ENCODE measurements at regions not wholly inside any gene's neighbourhood (a gene's known extent, or its start where the extent isn't known, plus 50 kb on each side); places are given as distances from the start of the nearest gene placed in this dataset.

GRCh38 chr16:77557385-77557784, 122.6 kb upstream of the ADAMTS18 start:
- CTCF ChIA-PET = no interaction called here
- POLR2A ChIA-PET = no interaction called here
- no peak for DNase-seq (ENCODE audit: extremely low spot score)
- no peak for TF ChIP-seq CTCF (IDR thresholded peaks at IDR 0.05; ENCODE audit: control extremely low read depth, extremely low read depth, low read depth, missing control alignments)

- POLR2A ChIA-PET = no interaction called here
- no peak for TF ChIP-seq CTCF (IDR thresholded peaks at IDR 0.05; ENCODE audit: control extremely low read depth, extremely low read depth, low read depth, missing control alignments)
- DNase-seq (ENCODE audit: extremely low spot score) = no peak
- CTCF ChIA-PET = interaction anchor here (0.9 kb wide), 1 partner anchor 15 kb away, joined by 3 read pairs; no protein-coding TSS in a partner anchor
Measured at GRCh38 chr16:77558786-77559185, 124.0 kb upstream of the ADAMTS18 start.

- CTCF ChIA-PET = no interaction called here
- POLR2A ChIA-PET = no interaction called here
- no peak for DNase-seq (ENCODE audit: extremely low spot score)
- TF ChIP-seq CTCF (IDR thresholded peaks at IDR 0.05; ENCODE audit: control extremely low read depth, extremely low read depth, low read depth, missing control alignments) = no peak
Measured at GRCh38 chr16:77562497-77562896, 127.7 kb upstream of the ADAMTS18 start.

GRCh38 chr16:77564791-77565390, 130.1 kb upstream of the ADAMTS18 start:
- ChIA-PET POLR2A (no interaction called here), CTCF (no interaction called here)
- TF ChIP-seq CTCF (IDR thresholded peaks at IDR 0.05; ENCODE audit: control extremely low read depth, extremely low read depth, low read depth, missing control alignments) = no peak
- DNase-seq (ENCODE audit: extremely low spot score) = no peak

- DNase-seq (ENCODE audit: extremely low spot score) = no peak
- ChIA-PET CTCF (interaction anchor here (1.6 to 7.5 kb wide), 2 partner anchors 10 to 15 kb away, joined by 3 to 62 read pairs; no protein-coding TSS in a partner anchor), POLR2A (no interaction called here)
- TF ChIP-seq CTCF (IDR thresholded peaks at IDR 0.05; ENCODE audit: control extremely low read depth, extremely low read depth, low read depth, missing control alignments) = no peak
Measured at GRCh38 chr16:77569406-77569805, 134.6 kb upstream of the ADAMTS18 start.

- POLR2A ChIA-PET = no interaction called here
- DNase-seq (ENCODE audit: extremely low spot score) = no peak
- CTCF ChIA-PET = interaction anchor here (0.8 to 7.5 kb wide), 4 partner anchors 9 to 33 kb away, joined by 3 to 62 read pairs (median 4); no protein-coding TSS in a partner anchor
- TF ChIP-seq CTCF (IDR thresholded peaks at IDR 0.05; ENCODE audit: control extremely low read depth, extremely low read depth, low read depth, missing control alignments) = no peak
Measured at GRCh38 chr16:77570574-77570973, 135.7 kb upstream of the ADAMTS18 start.
